ENCODE measurements at regions not wholly inside any gene's neighbourhood (a gene's known extent, or its start where the extent isn't known, plus 50 kb on each side); places are given as distances from the start of the nearest gene placed in this dataset.

- Histone ChIP-seq H3K27ac (ENCODE audit: low read depth, low read length) (no peak overlapping the region), H3K36me3 (ENCODE audit: insufficient read depth, low read length) (no peaks in the 10 kb centered on the region), H3K27me3 (ENCODE audit: insufficient read depth, low read length) (no peaks in the 10 kb centered on the region), H2AFZ (ENCODE audit: low read length) (no peak overlapping the region), H3K4me3 (ENCODE audit: insufficient read depth, low read length) (no peak overlapping the region), H3K9me3 (ENCODE audit: low read depth, low read length) (no peaks in the 10 kb centered on the region), H3K4me1 (ENCODE audit: insufficient read depth, low read length) (no peaks in the 10 kb centered on the region), H3K4me2 (ENCODE audit: insufficient read depth, low read length) (no peak overlapping the region), H3K79me2 (ENCODE audit: insufficient read depth, low read length) (no peaks in the 10 kb centered on the region), H4K20me1 (ENCODE audit: insufficient read depth, low read length) (no peaks in the 10 kb centered on the region)
- TF ChIP-seq, protein P1, sequence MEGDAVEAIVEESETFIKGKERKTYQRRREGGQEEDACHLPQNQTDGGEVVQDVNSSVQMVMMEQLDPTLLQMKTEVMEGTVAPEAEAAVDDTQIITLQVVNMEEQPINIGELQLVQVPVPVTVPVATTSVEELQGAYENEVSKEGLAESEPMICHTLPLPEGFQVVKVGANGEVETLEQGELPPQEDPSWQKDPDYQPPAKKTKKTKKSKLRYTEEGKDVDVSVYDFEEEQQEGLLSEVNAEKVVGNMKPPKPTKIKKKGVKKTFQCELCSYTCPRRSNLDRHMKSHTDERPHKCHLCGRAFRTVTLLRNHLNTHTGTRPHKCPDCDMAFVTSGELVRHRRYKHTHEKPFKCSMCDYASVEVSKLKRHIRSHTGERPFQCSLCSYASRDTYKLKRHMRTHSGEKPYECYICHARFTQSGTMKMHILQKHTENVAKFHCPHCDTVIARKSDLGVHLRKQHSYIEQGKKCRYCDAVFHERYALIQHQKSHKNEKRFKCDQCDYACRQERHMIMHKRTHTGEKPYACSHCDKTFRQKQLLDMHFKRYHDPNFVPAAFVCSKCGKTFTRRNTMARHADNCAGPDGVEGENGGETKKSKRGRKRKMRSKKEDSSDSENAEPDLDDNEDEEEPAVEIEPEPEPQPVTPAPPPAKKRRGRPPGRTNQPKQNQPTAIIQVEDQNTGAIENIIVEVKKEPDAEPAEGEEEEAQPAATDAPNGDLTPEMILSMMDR (IDR thresholded peaks at IDR 0.05; ENCODE audit: extremely low read depth, low read depth, low read length) = no peak
- DNase-seq (ENCODE audit: insufficient read length, low spot score, missing footprints) = no peak
These were observed 289.3 kb downstream of the TTLL7 start for GRCh38 chr1:83709662-83710061.

DNA sequence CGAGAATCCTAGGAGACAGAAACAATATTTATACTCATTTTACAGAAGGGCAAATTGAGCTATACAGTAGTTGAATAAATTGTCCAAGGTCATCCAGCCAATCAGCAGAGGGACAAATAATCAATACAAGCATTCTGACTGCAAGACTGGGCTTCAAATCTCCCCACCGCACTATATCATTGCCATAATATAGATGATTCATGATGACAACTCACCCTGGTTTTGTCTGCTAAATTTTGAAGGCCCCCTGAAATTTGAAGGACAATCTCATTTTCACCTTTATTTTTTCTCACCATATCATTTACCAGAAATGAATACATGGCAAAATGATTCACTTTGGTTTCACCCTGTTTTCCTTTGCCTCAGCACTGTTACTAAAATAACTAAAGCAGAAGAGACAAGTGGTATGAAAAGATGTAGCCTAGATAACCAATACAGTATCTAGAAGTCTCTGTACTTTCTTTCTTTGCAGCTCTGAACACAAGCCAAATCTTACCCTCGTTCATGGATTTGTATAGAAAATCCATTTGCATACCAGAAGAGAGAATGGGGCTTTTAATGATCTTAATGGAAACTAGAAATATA, 292.5 kb downstream of the TTLL7 start:
- Histone ChIP-seq H2AFZ (ENCODE audit: low read length) (no peak overlapping the region), H4K20me1 (ENCODE audit: insufficient read depth, low read length) (no peaks in the 10 kb centered on the region), H3K4me3 (ENCODE audit: insufficient read depth, low read length) (no peak overlapping the region), H3K27ac (ENCODE audit: low read depth, low read length) (no peak overlapping the region), H3K27me3 (ENCODE audit: insufficient read depth, low read length) (no peaks in the 10 kb centered on the region), H3K79me2 (ENCODE audit: insufficient read depth, low read length) (no peaks in the 10 kb centered on the region), H3K4me1 (ENCODE audit: insufficient read depth, low read length) (no peaks in the 10 kb centered on the region), H3K36me3 (ENCODE audit: insufficient read depth, low read length) (no peaks in the 10 kb centered on the region), H3K9me3 (ENCODE audit: low read depth, low read length) (no peaks in the 10 kb centered on the region), H3K4me2 (ENCODE audit: insufficient read depth, low read length) (no peak overlapping the region)
- TF ChIP-seq, protein P1 (IDR thresholded peaks at IDR 0.05; ENCODE audit: extremely low read depth, low read depth, low read length) = no peak
- DNase-seq (ENCODE audit: insufficient read length, low spot score, missing footprints) = no peak

DNA sequence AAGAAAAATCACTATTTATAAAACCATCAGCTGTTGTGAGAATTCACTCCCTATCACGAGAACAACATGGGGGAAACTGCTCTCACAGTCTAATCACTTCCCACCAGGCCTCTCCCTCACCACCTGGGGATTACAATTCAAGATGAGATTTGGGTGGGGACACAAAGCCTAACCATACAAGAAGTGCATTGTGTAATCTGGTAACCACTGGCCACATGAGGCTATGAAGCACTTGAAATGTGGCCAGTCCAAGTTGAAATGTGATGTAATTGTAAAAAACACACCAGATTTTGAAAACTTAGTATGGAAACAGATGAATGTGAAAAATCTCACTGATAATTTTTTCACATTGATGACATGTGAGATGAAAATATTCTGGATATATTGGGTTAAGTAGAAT, 293.8 kb downstream of the TTLL7 start:
- Histone ChIP-seq H3K9me3 (ENCODE audit: low read depth, low read length) (no peaks in the 10 kb centered on the region), H3K27ac (ENCODE audit: low read depth, low read length) (no peak overlapping the region), H3K36me3 (ENCODE audit: insufficient read depth, low read length) (no peaks in the 10 kb centered on the region), H4K20me1 (ENCODE audit: insufficient read depth, low read length) (no peaks in the 10 kb centered on the region), H3K4me1 (ENCODE audit: insufficient read depth, low read length) (no peaks in the 10 kb centered on the region), H3K4me3 (ENCODE audit: insufficient read depth, low read length) (no peak overlapping the region), H2AFZ (ENCODE audit: low read length) (no peak overlapping the region), H3K79me2 (ENCODE audit: insufficient read depth, low read length) (no peaks in the 10 kb centered on the region), H3K4me2 (ENCODE audit: insufficient read depth, low read length) (no peak overlapping the region), H3K27me3 (ENCODE audit: insufficient read depth, low read length) (no peaks in the 10 kb centered on the region)
- TF ChIP-seq, protein P1 (IDR thresholded peaks at IDR 0.05; ENCODE audit: extremely low read depth, low read depth, low read length) = no peak
- no peak for DNase-seq (ENCODE audit: insufficient read length, low spot score, missing footprints)

DNA sequence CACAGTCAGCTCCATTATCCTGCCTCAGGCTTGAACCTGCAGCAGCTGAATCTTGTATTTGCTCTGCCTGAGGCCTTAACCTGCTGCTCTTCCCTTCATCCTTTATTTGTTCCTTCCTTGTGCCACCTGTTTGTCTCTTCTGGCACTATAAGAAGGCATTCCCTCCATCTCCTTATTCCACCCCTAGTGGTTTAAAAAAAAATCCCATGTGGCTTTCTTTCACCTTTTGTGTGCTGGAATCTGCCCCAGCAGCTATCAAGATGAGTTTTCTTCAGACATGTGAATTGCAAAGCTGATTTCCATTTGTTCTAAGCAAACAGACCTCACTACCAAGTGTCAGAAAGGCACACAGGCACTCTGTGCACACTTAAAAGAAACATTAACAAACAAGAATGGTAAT, 294.6 kb downstream of the TTLL7 start:
- Histone ChIP-seq H4K20me1 (ENCODE audit: insufficient read depth, low read length) (no peaks in the 10 kb centered on the region), H3K4me1 (ENCODE audit: insufficient read depth, low read length) (no peaks in the 10 kb centered on the region), H3K4me2 (ENCODE audit: insufficient read depth, low read length) (no peak overlapping the region), H3K79me2 (ENCODE audit: insufficient read depth, low read length) (no peaks in the 10 kb centered on the region), H3K27me3 (ENCODE audit: insufficient read depth, low read length) (no peaks in the 10 kb centered on the region), H2AFZ (ENCODE audit: low read length) (no peak overlapping the region), H3K4me3 (ENCODE audit: insufficient read depth, low read length) (no peak overlapping the region), H3K36me3 (ENCODE audit: insufficient read depth, low read length) (no peaks in the 10 kb centered on the region), H3K9me3 (ENCODE audit: low read depth, low read length) (no peaks in the 10 kb centered on the region), H3K27ac (ENCODE audit: low read depth, low read length) (no peak overlapping the region)
- no peak for DNase-seq (ENCODE audit: insufficient read length, low spot score, missing footprints)
- TF ChIP-seq, protein P1 (IDR thresholded peaks at IDR 0.05; ENCODE audit: extremely low read depth, low read depth, low read length) = no peak
